GM21390 (cell line): ENCODE measurements at regions not wholly inside any gene's neighbourhood (a gene's known extent, or its start where the extent isn't known, plus 50 kb on each side); places are given as distances from the start of the nearest gene placed in this dataset.

Experiments used
- ATAC-seq: cut with Tn5 transposase; IDR thresholded peaks from one replicate; pipeline ENCODE4 v1.9.1; 2021; ENCODE audit not compliant: unreplicated experiment

DNA sequence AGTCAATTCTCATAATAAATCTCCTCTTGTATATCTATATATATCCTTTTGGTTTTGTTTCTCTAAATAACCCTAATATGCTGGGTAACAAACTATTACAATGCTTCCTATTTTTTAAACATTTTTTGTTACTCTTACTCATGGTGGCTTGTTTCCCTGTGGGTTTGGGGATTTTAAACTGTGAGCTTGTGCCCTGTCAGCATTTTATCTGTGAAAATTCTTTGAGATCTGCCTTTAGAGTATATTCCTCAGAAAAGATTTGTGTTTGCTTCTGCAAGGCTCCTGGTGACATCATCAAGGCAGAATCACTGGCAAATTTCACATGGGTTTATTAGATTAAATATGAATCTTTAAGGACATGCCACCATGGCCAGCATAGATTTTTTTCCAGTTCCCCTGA is 273.6 kb downstream of the LRFN2 start:
- no peak for ATAC-seq

DNA sequence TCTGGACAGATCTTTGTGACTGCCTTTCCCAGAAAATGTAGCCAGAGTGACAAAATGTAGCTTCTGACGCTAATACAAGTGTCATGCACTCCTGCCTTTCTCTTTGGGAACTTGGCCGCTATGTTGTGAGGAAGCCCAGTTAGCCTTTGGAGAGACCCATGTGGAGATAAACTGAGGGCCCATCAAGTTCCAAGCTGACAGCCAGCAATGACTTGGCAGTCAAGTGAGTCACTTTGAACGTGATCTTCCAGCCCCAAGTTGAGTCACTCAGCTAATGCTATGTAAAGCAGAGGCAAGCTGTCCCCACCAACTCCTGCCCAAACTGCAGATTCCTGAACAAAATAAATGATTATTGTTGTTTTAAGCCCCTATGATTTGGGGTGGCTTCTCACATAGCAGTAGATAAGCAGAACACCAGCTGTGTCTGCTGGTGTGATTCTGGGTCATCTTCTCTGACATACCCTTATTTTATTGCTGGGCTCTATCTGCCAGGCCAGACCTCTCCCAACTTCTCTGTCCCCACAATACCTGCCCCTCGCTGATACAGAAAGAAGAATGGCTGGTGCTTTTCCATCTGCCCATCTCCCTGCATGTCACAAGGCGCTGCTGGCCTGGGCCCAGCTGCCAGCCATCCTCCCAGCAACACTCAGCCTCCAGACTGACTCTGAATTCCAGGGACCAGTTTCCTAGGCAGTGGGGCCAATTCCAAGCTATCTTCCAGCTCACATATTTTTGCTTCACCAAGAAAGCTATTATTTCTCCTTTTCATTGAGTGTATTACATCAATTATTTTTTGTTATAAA is 274.8 kb downstream of the LRFN2 start:
- no peak for ATAC-seq

DNA sequence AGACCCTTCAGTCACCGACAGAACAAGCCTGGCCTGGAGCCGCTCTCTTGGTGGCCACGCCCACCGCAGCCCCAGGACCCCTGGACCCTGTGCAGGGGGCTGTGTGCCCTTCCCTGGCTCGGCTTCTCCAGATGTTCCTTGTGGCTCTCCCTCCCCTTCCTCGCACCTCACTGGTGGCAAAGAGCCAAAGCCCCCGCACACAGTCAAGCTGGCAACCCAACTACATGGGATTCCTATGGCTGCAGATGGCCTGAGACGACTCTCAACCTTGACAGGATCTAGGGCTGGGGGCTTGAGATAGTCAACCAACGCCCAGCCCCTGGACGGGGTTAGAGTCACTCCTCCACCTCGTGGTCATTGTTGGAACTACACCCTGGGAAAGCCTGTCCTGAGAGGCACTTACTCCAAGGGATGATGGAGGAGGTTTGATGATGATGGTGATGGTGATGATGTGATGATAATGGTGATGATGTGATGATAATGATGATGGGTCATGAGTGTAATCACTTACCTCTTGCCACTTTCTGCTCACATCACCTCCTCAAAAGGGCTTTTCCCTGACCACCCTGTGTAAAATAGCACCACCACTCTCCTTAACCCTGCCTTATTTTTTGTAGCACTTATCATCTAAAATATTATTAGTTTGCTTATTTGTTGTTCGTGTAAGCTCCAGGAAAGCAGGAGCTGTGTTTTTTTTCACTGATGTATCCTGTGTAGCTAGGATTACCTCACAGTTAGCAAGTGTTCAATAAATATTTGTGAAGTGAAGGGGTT is 278.4 kb downstream of the LRFN2 start:
- ATAC-seq = no peak

DNA sequence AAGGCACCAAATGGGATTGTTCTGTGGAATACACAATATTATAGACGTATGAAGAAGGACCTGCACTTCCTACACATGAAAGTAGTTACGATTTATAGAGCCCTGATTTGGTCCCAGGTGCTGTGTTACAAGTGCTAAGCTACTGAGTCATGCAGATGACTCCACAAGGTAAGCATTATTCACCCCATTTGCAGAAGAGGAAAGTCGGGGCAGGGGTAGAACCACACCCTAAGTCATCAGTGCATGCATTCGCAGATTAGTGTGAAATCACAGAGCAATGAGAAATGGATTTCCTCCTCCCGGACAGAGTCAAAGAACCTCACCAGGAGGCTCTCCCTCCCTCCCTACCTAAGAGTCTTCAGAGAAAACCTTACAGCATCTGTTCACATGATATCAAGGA is 279.5 kb downstream of the LRFN2 start:
- ATAC-seq = no peak

DNA sequence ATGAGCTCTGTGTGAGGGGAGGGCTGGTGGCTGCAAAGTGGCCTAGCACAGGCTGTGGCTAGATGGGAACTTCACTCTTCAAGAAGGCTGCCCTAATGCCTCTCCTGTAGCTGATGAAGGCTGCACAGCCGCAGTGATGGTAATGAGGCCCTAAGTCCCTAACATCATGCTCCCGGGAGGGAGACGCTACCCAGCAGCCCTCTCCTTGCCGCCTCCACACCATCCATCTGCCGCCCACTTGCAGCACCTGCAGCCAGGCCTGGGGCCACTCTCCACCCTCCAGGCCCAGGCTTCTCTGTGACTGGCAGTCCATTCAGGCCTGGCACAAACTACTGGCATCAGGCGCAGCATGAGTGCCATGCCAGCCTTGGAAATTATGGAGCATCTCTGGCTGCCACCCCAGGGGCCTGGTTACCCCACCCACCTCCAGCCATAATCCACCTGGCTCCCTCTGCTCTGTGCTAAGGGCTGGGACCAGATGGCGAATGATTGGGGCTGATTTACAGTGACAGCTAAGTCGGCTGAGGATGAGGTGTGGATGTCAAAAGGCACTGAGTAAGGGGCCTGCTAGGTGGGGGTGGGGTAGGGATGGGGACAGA is 284.2 kb downstream of the LRFN2 start:
- ATAC-seq = no peak

DNA sequence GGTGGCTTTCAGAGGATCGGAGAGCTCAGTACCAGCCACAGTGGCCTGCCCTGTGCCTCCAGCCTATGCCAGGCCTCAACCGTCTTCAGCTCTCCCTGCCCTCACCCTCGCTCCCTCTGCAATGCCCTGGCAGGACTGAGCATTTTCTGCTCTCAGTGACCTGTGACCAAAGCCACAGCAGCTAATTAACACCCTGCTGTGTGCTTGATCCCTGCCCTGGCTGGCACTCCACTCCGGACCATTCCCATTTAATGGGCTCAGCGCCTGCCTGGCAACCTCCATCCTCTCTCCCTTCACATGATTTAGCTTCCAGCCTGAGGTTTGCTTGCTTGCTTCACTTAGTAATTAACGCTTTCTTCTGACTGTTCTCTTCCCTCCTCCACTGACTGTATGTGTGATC is 287.5 kb downstream of the LRFN2 start:
- ATAC-seq = no peak

DNA sequence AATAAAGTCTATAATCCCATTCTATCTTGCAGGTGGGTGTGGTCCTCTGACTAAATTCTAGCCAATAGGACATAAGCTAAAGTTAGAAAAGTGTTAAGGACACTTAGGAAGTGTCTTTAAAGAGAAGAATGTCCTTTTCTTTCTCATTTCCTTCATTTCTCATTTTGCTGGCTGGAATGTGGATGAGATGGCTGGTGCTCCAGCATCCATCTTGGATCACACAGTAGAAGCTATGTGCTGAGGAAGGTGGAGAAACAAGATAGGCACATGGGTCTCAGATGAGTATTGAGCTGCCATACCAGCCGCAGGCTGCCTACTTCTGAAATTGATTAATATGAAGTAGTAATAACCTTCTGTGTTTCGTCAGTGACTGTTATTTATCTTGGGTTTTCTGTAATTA is 289.0 kb downstream of the LRFN2 start:
- ATAC-seq = no peak

DNA sequence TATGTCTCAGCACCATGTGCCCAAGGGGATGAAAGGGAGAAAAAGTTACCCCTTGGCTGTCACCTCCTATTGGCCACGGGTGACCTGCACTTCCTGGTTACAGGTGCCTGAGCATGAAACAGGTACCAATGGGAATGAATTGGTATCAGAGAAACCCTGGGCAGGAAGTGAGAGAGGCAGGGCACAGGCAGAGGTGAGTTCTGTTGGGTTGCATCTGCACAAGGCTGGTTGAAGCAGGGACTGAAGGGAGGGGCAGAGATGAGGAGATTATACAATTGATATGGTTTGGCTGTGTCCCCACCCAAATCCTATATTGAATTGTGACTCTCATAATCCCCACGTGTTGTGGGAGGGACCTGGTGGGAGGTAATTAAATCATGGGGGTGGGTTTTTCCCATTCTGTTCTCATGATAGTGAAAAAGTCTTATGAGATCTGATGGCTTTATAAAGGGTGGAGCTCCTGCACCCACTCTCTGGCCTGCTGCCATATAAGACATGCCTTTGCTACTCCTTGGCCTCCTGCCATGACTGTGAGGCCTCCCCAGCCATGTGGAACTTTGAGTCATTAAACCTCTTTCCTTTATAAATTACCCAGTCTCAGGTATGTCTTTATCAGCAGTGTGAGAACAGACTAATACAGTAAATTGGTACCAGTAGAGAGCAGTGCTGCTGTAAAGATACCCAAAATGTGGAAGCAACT is 291.8 kb downstream of the LRFN2 start:
- no peak for ATAC-seq

DNA sequence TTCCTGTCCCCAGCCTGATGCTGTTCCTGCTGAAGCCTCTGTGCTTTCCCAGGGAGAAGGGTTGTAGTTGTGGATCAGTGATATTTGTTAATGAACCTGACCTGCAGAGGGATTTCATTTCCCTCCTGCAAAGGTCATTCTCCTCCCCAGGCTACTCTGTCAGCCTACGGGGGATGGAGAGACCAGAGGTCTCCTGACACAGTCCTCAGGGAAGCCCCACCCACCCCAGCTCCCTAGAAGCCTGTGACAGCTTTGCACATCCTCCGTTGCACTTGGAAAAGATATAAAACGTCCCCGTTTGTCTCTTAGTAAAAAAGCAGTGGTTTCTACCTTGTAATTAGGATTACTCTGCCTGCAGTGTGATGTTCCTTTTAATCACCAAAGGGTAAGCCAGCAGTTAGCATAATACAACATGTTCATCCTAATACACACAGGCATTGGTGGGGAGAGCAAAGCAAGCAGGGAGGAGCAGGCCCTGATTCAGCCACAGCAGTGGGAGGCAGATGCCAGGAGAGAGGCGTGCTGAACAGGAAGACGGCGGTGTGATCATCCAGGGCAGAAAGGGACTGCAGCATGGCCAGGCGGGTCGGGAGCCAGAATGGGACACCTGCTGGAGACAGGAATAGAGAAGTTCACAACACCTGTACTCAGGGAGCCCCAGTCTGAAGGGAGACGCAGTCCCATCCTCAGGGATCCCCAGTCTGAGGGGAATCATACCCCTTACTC is 293.5 kb downstream of the LRFN2 start:
- ATAC-seq = no peak

DNA sequence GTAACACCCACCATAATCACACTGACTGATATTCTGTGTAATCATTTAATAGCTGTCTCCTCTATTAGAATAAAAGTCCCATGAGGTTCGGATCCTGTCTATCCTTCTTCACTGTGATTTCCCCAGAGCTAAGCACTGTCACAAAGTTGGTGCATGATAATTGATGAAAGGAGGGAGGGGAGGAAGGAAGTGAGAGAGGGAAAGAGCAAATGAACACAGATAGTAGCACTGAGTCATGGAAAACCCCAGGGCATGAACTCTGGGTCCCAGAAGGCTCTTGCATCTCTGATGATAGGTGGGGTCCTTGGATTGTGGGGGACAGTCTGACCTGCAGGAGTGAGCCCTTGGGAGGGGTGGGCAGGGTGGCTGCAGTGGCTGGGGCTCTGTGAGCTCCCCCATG is 294.1 kb downstream of the LRFN2 start:
- ATAC-seq = no peak

DNA sequence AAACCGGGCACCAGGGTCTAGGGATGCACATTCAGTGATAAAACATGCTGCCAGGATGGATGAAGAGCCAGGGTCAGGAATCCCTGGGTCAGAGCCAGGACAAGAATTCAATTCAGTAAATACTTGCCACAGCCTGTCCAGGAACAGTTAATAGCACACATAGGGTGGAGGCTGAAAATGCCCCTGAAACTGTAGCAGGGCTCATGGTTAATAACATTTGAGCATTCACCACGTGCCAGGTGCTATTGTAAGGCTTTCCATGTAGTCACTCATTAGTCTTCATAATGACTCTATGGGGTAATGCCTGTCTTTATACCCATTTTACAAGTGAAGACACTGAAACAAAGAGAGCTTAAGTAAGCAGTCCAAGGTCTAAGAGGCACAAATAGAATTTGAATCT is 296.3 kb downstream of the LRFN2 start:
- ATAC-seq = no peak

DNA sequence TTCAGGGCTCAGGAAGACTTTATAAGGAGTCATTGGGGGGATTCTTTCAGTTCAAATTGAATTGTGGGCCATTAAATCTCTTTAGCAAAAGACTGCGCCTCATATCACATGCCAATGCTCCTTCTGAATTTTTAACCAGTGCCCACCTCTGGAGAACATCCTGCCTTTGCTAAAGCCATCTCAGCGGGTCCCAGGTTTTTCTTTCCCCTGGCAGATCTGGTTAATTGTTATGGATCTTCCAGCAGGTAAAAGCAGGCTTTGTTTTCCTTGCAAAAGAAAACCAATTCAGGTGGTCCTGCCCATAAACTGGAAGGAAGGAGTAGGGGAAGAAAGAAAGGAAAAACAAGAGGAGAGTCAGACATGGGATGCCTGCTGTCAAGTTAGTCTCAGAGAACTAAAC is 298.2 kb downstream of the LRFN2 start:
- no peak for ATAC-seq

DNA sequence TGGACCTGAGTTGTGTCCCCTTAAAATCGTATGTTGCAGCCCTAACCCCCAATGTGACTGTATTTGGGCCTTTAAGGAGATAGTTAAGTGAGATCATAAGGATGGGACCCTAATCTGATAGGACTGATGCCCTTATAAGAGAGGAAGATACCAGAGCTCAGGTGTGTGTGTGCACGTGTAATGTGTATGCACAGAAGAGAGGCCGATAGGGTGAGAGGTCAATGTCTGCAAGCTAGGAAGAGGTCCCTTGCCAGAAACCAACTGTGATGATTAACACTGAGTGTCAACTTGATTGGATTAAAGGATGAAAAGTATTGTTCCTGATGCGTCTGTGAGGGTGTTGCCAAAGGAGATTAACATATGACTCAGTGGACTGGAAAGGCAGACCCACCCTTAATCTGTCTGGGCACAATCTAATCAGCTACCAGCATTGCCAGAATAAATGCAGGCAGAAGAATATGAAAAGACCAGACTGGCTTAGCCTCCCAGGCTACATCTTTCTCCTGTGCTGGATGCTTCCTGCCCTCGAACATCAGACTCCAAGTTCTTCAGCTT is 299.8 kb downstream of the LRFN2 start:
- ATAC-seq = no peak

DNA sequence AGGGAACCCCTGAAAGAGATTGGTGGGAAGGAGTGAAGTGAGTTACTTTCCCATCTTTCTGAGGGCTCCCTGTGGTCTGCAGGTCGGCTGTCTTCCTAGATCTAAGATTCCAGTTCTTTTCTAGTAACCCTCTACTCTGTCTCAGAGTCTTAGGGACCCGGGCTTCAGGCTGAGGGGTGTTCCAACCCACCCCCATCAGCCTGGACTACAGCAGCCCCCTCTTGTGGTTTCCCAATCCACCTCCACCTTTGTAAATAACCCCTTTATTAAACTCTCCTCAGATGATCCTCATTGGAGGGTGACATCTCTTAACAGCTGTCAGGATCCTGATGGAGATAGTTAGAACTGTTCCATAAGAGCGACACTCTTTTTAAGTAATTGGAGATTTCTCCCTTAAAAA is 300.4 kb downstream of the LRFN2 start:
- no peak for ATAC-seq

DNA sequence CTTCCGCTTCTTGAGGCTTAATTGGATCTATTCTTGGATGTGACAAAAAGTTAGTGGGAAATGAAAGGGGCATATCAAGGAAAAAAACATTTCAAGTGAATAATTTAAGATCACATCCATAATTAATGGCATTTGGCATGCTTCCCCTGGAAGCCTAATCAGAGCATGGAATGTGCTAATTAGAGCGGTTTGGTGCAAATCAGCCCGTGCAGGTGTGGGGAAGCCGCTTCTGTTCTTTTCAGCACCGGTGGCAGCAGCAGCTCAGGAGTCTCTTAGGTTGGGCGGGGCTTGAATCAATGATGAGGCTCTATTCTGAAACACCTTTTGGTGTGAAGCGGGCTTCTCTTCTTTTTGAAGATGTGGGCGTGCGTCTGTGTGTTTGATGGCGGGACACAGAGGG is 301.2 kb downstream of the LRFN2 start:
- ATAC-seq = no peak

DNA sequence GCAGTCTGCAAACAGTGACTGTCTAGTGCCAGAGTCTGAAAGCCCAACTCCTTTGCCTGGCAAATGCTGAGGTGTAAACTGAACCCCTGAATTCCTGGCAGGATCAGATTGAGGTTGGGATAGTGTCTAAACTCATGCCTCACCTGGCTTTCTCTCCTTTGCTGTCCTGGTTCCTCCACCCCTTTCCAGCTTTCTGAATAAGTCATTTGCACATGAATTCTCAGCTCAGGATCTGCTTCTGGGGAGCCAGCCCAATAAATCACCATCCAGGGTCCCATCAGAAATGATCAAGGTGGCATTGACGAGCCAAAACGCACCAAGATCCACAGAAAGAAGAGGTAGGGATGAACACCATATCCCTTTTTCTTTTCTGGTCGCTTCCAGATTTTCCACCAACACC is 301.6 kb downstream of the LRFN2 start:
- ATAC-seq = no peak

DNA sequence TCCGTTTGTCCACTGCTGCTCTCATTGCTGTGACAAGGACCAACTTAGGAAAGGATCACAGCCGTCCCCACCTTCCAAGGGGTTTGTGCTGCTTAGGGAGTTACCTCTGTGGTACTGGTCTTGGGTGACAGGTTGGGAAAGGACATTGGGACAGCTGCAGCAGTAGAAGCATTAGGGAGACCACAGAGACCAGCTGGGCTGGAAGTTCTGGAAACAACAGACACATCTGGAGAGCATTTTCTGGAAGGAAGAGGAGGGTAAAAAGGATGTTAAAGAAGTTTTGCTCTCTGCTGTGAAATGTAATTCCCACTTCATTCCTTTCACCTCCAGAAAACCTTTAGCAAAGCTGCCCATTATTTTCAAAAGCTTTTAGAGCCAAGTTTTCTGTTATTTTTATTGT is 304.2 kb downstream of the LRFN2 start:
- ATAC-seq = no peak

DNA sequence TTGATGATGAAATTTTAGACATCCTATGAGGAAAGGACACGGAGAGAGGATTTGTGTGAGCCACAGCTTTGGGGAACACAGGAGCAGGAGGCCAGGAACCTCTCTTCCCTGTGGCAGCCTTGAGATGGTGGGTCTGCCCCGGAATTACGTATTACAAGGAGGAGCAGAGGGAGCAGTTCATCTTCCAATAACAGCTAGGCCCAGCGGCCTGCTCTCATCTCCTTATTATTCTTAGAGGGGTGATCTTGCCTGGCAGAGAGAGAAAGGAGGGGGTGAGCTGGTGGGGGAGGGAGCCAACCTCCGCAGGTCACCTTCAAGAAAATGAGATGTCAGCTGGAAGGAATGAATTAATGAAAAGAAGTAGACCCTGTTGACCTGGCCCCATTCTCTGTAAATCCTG is 305.8 kb downstream of the LRFN2 start:
- ATAC-seq = no peak

DNA sequence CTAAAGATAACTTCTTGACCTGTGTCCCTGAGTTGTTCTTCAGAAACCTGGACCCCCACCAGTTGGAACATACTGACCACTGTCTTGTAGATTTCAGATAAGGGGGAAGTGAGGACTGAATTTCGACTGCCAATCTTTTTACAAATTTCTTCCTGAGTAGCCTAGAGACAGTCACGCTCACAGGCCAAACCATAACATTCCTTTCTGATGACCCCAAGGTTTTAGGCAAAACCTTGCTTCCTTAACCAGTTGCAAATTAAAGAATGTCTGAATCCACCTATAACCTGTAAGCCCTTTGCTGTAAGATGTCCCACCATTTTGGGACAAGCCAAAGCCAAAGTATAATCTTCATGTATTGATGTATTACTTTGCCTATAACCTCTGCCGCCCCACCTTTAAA is 306.9 kb downstream of the LRFN2 start:
- ATAC-seq = no peak

DNA sequence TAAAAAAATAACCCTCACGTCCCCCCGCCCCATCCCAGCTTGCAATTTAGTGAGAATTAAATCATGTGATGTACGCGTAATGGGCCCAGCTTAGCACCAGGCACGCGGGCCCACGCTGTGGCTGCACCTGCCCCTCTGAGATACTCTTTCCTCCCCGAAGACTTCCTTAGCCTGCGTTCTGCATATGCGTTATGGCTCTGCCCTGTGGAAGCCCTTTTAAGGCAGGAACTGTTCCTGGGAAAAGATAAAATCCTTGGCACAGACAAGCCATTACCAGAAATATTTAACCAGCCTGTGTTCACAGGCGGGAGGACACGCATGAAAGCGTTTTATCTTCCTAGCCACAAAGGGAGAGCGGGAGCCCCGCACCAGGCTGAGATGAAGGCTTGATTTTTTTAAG is 311.0 kb downstream of the LRFN2 start:
- no peak for ATAC-seq

DNA sequence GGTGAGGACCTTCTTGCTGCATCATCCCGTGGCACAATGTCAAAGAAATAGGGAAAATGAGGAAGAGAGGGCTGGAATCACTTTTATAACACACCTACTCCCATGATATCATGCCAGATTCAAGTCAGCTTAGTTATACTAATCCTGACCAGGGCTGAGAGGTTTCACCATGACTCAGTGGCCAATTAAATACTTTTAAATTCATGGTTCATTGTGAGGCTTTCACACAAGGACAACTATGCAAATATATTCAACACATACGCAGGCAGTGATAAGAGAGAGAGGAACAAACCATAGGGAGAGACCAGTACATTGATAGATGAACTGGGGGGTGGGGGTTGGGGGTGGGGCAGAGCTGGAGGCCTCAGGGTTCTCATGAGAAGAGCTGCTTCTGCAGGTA is 313.1 kb downstream of the LRFN2 start:
- ATAC-seq = no peak
